ENCODE measurements at regions not wholly inside any gene's neighbourhood (a gene's known extent, or its start where the extent isn't known, plus 50 kb on each side); places are given as distances from the start of the nearest gene placed in this dataset.

- H3K27ac ChIP-seq: no peak overlapping the region
- no peak for TF ChIP-seq CTCF (conservative IDR thresholded peaks at IDR 0.05)
Measured at GRCh38 chr6:106884576-106884975, 90.0 kb downstream of the CD24 start.

- H3K27ac ChIP-seq: peak overlapping the region; percentile 74; the same call in 1 of the 2 replicates
- TF ChIP-seq CTCF (conservative IDR thresholded peaks at IDR 0.05): peak; percentile 61
Measured at GRCh38 chr6:106883808-106884262, 90.7 kb downstream of the CD24 start.

- TF ChIP-seq CTCF (conservative IDR thresholded peaks at IDR 0.05): no peak
- peak overlapping the region; percentile 74 for H3K27ac ChIP-seq
Measured at GRCh38 chr6:106882601-106883518, 91.7 kb downstream of the CD24 start.

GRCh38 chr6:106882138-106882537 is 92.4 kb downstream of the CD24 start:
- H3K27ac ChIP-seq: peak overlapping the region; percentile 74
- no peak for TF ChIP-seq CTCF (conservative IDR thresholded peaks at IDR 0.05)

- H3K27ac ChIP-seq: peak overlapping the region; percentile 74
- TF ChIP-seq CTCF (conservative IDR thresholded peaks at IDR 0.05): no peak
Measured at GRCh38 chr6:106880952-106881351, 93.6 kb downstream of the CD24 start.

- H3K27ac ChIP-seq: peak overlapping the region; percentile 64; the same call in 1 of the 2 replicates
- no peak for TF ChIP-seq CTCF (conservative IDR thresholded peaks at IDR 0.05)
Measured at GRCh38 chr6:106875782-106876321, 98.7 kb downstream of the CD24 start.

- no peak for TF ChIP-seq CTCF (conservative IDR thresholded peaks at IDR 0.05)
- peak overlapping the region; percentile 64 for H3K27ac ChIP-seq
Measured at GRCh38 chr6:106874481-106874880, 100.0 kb downstream of the CD24 start.

Measured in VCaP (cell line).